ENCODE measurements at regions not wholly inside any gene's neighbourhood (a gene's known extent, or its start where the extent isn't known, plus 50 kb on each side); places are given as distances from the start of the nearest gene placed in this dataset.
A peak's percentile ranks its signal among the peaks of the same experiment; 100 is the strongest.

DNA sequence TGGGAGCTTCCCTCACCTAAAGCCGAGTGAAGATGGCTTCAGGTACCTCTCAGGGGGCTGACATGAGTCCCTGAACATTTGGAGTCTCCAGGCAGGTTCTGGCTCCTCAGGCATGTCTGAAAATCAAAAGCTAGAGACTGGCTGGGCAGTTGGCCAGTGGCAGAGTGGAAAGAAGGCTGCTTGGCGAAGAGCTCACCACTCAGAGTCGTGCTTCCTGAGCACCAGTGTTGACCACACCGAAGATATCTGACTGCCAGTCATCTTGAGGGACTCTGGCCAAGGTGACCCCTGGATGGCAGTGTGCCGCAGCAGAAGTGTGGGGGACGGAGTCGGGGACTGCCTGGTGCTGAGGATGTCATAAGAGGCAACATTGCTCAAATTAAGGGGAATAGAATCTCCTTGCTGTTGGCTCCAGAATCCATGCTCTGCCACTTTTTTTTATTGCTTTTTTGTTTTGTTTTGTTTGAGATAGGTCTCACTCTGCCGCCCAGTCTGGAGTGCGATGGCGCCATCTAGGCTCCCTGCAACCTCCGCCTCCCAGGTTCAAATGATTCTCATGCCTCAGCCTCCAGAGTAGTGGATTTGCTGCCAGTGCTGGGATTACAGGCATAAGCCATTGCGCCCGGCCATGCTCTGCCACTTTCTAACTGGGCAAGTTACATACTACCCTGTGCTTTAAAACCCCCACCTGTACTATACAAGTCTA lies 172.5 kb upstream of the GATB start:
- H3K79me2 ChIP-seq (ENCODE audit: low read length): no peaks in the 10 kb centered on the region
- H3K27me3 ChIP-seq (replicated peaks; ENCODE audit: insufficient read depth, low read length): no peaks in the 10 kb centered on the region
- H3K4me3 ChIP-seq (ENCODE audit: low read length): no peak overlapping the region
- no peak overlapping the region for H3K4me2 ChIP-seq (ENCODE audit: low read depth, low read length)
- TF ChIP-seq CTCF (IDR thresholded peaks at IDR 0.05; ENCODE audit: low read length) (no peak), EZH2 (optimal IDR thresholded peaks at IDR 0.05; ENCODE audit: low read depth, low read length) (no peak), EZH2phosphoT487 (IDR thresholded peaks at IDR 0.05; ENCODE audit: low read length) (no peak)
- no peak overlapping the region for H3K27ac ChIP-seq (ENCODE audit: low read length)
- DNase-seq: no peak
- H3K9ac ChIP-seq (ENCODE audit: low read length): no peak overlapping the region
- H2AFZ ChIP-seq (ENCODE audit: low read length): no peak overlapping the region
- no peaks in the 10 kb centered on the region for H3K9me2 ChIP-seq (replicated peaks; ENCODE audit: insufficient read depth, low read length)
- H3F3A ChIP-seq (ENCODE audit: insufficient read depth, low read length): no peaks in the 10 kb centered on the region
- H4K20me1 ChIP-seq (ENCODE audit: insufficient read depth, low read length): no peaks in the 10 kb centered on the region
- H3K9me3 ChIP-seq (replicated peaks; ENCODE audit: insufficient read depth, low read length): no peaks in the 10 kb centered on the region
- no peaks in the 10 kb centered on the region for H3K4me1 ChIP-seq (ENCODE audit: low read length)
- H3K36me3 ChIP-seq (replicated peaks; ENCODE audit: insufficient read depth, low read length): no peaks in the 10 kb centered on the region

- H3K4me3 ChIP-seq (ENCODE audit: low read length): no peak overlapping the region
- TF ChIP-seq CTCF (IDR thresholded peaks at IDR 0.05; ENCODE audit: low read length): no peak
- TF ChIP-seq EZH2 (optimal IDR thresholded peaks at IDR 0.05; ENCODE audit: low read depth, low read length): no peak
- no peak for TF ChIP-seq EZH2phosphoT487 (IDR thresholded peaks at IDR 0.05; ENCODE audit: low read length)
- no peaks in the 10 kb centered on the region for H3K4me1 ChIP-seq (ENCODE audit: low read length)
- H4K20me1 ChIP-seq (ENCODE audit: insufficient read depth, low read length): no peaks in the 10 kb centered on the region
- no peak overlapping the region for H3K4me2 ChIP-seq (ENCODE audit: low read depth, low read length)
- no peak overlapping the region for H3K27ac ChIP-seq (ENCODE audit: low read length)
- no peak overlapping the region for H2AFZ ChIP-seq (ENCODE audit: low read length)
- no peaks in the 10 kb centered on the region for H3K9me2 ChIP-seq (replicated peaks; ENCODE audit: insufficient read depth, low read length)
- H3K79me2 ChIP-seq (ENCODE audit: low read length): no peaks in the 10 kb centered on the region
- no peak overlapping the region for H3K9ac ChIP-seq (ENCODE audit: low read length)
- no peaks in the 10 kb centered on the region for H3K27me3 ChIP-seq (replicated peaks; ENCODE audit: insufficient read depth, low read length)
- H3F3A ChIP-seq (ENCODE audit: insufficient read depth, low read length): no peaks in the 10 kb centered on the region
- DNase-seq: peak; percentile 29
- H3K36me3 ChIP-seq (replicated peaks; ENCODE audit: insufficient read depth, low read length): no peaks in the 10 kb centered on the region
- H3K9me3 ChIP-seq (replicated peaks; ENCODE audit: insufficient read depth, low read length): no peaks in the 10 kb centered on the region
Observed at GRCh38 chr4:151931563-151931962, 170.8 kb upstream of the GATB start.

- Histone ChIP-seq H3K79me2 (ENCODE audit: low read length) (no peaks in the 10 kb centered on the region), H3K4me1 (ENCODE audit: low read length) (no peaks in the 10 kb centered on the region), H3K27ac (ENCODE audit: low read length) (no peak overlapping the region), H3K9me2 (replicated peaks; ENCODE audit: insufficient read depth, low read length) (no peaks in the 10 kb centered on the region), H3K27me3 (replicated peaks; ENCODE audit: insufficient read depth, low read length) (no peaks in the 10 kb centered on the region), H3K36me3 (replicated peaks; ENCODE audit: insufficient read depth, low read length) (no peaks in the 10 kb centered on the region), H4K20me1 (ENCODE audit: insufficient read depth, low read length) (no peaks in the 10 kb centered on the region), H3K9me3 (replicated peaks; ENCODE audit: insufficient read depth, low read length) (no peaks in the 10 kb centered on the region), H2AFZ (ENCODE audit: low read length) (no peak overlapping the region), H3F3A (ENCODE audit: insufficient read depth, low read length) (no peaks in the 10 kb centered on the region), H3K4me2 (ENCODE audit: low read depth, low read length) (no peak overlapping the region), H3K9ac (ENCODE audit: low read length) (no peak overlapping the region), H3K4me3 (ENCODE audit: low read length) (no peak overlapping the region)
- no peak for DNase-seq
- TF ChIP-seq CTCF (IDR thresholded peaks at IDR 0.05; ENCODE audit: low read length) (no peak), EZH2 (optimal IDR thresholded peaks at IDR 0.05; ENCODE audit: low read depth, low read length) (no peak), EZH2phosphoT487 (IDR thresholded peaks at IDR 0.05; ENCODE audit: low read length) (no peak)
Observed at GRCh38 chr4:151930372-151930771, 169.6 kb upstream of the GATB start.
